ENCODE measurements at regions not wholly inside any gene's neighbourhood (a gene's known extent, or its start where the extent isn't known, plus 50 kb on each side); places are given as distances from the start of the nearest gene placed in this dataset.
"Not testable (repeated sequence)": the region's sequence is repeated elsewhere in the genome, so short reads cannot be mapped to it uniquely, and the experiment has no call there.

DNA sequence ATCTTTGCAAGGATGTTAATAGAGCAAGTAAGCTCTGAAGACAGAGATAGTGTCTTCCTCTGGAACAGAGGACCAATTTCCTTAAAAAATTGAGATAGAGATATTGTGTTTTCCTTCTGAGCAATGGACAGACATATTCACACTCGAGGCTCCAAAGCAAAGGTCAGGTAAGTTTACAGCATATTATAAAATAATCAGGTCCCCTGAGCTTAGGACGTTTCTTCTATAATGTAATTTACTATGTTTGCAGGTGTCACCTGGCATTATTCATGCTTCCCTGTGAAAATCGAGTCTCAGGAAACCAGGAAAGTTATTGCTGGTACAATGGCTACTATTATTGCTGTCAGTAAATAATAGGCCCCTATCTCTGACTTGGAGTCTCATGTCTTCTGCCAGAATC, 1135.8 kb upstream of the ACVR2A start:
- TF ChIP-seq, protein P1, sequence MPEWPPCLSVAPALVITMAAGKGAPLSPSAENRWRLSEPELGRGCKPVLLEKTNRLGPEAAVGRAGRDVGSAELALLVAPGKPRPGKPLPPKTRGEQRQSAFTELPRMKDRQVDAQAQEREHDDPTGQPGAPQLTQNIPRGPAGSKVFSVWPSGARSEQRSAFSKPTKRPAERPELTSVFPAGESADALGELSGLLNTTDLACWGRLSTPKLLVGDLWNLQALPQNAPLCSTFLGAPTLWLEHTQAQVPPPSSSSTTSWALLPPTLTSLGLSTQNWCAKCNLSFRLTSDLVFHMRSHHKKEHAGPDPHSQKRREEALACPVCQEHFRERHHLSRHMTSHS (tag by site-specific recombination; IDR thresholded peaks at IDR 0.05), result no peak
- TF ChIP-seq, protein P2, sequence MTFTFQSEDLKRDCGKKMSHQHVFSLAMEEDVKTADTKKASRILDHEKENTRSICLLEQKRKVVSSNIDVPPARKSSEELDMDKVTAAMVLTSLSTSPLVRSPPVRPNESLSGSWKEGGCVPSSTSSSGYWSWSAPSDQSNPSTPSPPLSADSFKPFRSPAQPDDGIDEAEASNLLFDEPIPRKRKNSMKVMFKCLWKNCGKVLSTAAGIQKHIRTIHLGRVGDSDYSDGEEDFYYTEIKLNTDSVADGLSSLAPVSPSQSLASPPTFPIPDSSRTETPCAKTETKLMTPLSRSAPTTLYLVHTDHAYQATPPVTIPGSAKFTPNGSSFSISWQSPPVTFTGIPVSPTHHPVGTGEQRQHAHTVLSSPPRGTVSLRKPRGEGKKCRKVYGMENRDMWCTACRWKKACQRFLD (tag by site-specific recombination; IDR thresholded peaks at IDR 0.05), result no peak
- Histone ChIP-seq H3K4me3 (ENCODE audit: low read depth, low read length) (no peak overlapping the region), H3K4me1 (ENCODE audit: control insufficient read depth, insufficient read depth, low read length) (no peaks in the 10 kb centered on the region), H3K36me3 (ENCODE audit: control insufficient read depth in 2 of 2, insufficient read depth in 1 of 2, low read length in 2 of 2) (no peaks in the 10 kb centered on the region), H3K9me3 (ENCODE audit: control insufficient read depth, insufficient read depth, low read depth, low read length) (no peaks in the 10 kb centered on the region), H3K27ac (ENCODE audit: extremely low read depth, low read depth, low read length) (no peak overlapping the region)
- ChIA-PET CTCF (interaction anchor here (0.6 kb wide), 1 partner anchor 362 kb away, joined by 3 read pairs; no protein-coding TSS in a partner anchor), POLR2A (no interaction called here)

DNA sequence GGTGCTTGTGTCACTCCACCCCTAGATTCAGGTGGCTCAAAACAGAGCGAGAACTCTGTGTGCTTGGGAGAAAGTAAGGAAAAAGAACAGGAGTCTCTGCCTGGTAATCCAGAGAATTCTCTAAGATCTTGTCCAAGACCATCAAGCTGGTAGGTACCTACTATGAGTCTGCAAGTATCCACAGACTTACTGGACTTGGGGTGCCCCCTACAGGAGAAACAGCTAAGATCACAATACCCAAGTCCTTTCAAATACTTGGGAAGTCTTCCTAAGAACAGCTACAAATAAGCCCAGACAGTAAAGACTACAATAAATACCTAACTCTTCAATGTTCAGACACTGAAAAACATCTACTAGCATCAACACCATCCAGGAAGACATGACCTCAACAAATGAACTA, 1143.6 kb upstream of the ACVR2A start:
- no peaks in the 10 kb centered on the region for H3K36me3 ChIP-seq (ENCODE audit: control insufficient read depth in 2 of 2, insufficient read depth in 1 of 2, low read length in 2 of 2)
- ChIA-PET CTCF (interaction anchor here (0.7 kb wide), 1 partner anchor 10 kb away, joined by 3 read pairs; no protein-coding TSS in a partner anchor), POLR2A (no interaction called here)
- no peaks in the 10 kb centered on the region for H3K9me3 ChIP-seq (ENCODE audit: control insufficient read depth, insufficient read depth, low read depth, low read length)
- no peak overlapping the region for H3K27ac ChIP-seq (ENCODE audit: extremely low read depth, low read depth, low read length)
- H3K4me3 ChIP-seq (ENCODE audit: low read depth, low read length), result no peak overlapping the region
- no peaks in the 10 kb centered on the region for H3K4me1 ChIP-seq (ENCODE audit: control insufficient read depth, insufficient read depth, low read length)
- no peak for TF ChIP-seq ZNF214 (tag by site-specific recombination; IDR thresholded peaks at IDR 0.05; ENCODE audit: borderline replicate concordance)
- no peak for TF ChIP-seq SCRT2 (tag by site-specific recombination; IDR thresholded peaks at IDR 0.05)
- no peak for TF ChIP-seq ZNF16 (tag by site-specific recombination; IDR thresholded peaks at IDR 0.05; ENCODE audit: low read depth)
- TF ChIP-seq OSR2 (tag by site-specific recombination; IDR thresholded peaks at IDR 0.05), result no peak
- no peak for TF ChIP-seq KLF7 (tag by site-specific recombination; IDR thresholded peaks at IDR 0.05; ENCODE audit: borderline replicate concordance)
- peak; percentile 48; the same call in 1 of the 2 replicates for TF ChIP-seq ZNF677 (tag by site-specific recombination; IDR thresholded peaks at IDR 0.05)

DNA sequence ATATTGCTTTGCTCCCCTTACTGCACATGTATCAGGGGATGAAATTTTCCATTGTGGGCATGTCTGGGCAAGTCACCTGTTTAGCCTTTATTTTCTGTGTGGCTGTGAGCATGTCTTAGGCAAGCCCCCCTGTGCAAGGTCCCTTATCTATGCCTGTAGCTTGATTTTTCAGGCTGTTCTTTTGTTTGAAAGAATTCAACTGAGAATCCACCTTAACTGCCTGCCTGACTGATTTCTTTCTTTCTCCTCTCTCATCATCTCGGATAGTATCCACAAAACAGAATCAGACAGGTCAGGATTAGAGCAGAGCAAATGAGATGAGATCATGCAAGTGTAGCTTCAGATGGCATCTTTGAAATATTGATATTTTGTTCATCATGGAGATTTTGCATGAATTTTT, 1147.5 kb upstream of the ACVR2A start:
- Histone ChIP-seq H3K36me3 (ENCODE audit: control insufficient read depth in 2 of 2, insufficient read depth in 1 of 2, low read length in 2 of 2) (no peaks in the 10 kb centered on the region), H3K4me1 (ENCODE audit: control insufficient read depth, insufficient read depth, low read length) (no peaks in the 10 kb centered on the region), H3K4me3 (ENCODE audit: low read depth, low read length) (no peak overlapping the region), H3K27ac (ENCODE audit: extremely low read depth, low read depth, low read length) (no peak overlapping the region), H3K9me3 (ENCODE audit: control insufficient read depth, insufficient read depth, low read depth, low read length) (no peaks in the 10 kb centered on the region)
- TF ChIP-seq, protein P3, sequence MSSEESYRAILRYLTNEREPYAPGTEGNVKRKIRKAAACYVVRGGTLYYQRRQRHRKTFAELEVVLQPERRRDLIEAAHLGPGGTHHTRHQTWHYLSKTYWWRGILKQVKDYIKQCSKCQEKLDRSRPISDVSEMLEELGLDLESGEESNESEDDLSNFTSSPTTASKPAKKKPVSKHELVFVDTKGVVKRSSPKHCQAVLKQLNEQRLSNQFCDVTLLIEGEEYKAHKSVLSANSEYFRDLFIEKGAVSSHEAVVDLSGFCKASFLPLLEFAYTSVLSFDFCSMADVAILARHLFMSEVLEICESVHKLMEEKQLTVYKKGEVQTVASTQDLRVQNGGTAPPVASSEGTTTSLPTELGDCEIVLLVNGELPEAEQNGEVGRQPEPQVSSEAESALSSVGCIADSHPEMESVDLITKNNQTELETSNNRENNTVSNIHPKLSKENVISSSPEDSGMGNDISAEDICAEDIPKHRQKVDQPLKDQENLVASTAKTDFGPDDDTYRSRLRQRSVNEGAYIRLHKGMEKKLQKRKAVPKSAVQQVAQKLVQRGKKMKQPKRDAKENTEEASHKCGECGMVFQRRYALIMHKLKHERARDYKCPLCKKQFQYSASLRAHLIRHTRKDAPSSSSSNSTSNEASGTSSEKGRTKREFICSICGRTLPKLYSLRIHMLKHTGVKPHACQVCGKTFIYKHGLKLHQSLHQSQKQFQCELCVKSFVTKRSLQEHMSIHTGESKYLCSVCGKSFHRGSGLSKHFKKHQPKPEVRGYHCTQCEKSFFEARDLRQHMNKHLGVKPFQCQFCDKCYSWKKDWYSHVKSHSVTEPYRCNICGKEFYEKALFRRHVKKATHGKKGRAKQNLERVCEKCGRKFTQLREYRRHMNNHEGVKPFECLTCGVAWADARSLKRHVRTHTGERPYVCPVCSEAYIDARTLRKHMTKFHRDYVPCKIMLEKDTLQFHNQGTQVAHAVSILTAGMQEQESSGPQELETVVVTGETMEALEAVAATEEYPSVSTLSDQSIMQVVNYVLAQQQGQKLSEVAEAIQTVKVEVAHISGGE (tag by site-specific recombination; conservative IDR thresholded peaks at IDR 0.05; ENCODE audit: low read depth), result no peak
- TF ChIP-seq ZFP69B (tag by site-specific recombination; IDR thresholded peaks at IDR 0.05) (no peak), SETDB1 (IDR thresholded peaks at IDR 0.05; ENCODE audit: insufficient read length, low read length) (peak; percentile 87)
- POLR2A ChIA-PET, result no interaction called here
- CTCF ChIA-PET, result no interaction called here

DNA sequence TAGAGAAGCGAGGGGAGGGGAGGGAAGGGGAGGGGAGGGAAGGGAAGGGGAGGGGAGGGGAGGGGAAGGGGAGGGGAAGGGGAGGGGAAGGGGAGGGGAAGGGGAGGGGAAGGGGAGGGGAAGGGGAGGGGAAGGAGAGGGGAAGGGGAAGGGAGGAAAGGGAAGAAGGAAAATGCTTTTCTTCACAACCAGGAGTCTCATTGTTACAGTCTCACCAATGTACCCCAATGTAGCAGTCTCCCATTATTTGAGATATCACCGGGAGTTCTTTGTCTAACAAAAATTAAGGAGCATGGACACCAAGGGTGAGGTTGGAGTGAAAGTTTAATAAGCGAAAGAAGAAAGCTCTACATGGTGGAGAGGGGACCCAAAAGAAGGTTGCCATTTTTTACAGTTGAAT, 1148.0 kb upstream of the ACVR2A start:
- H3K36me3 ChIP-seq (ENCODE audit: control insufficient read depth in 2 of 2, insufficient read depth in 1 of 2, low read length in 2 of 2); H3K4me1 ChIP-seq (ENCODE audit: control insufficient read depth, insufficient read depth, low read length); POLR2A ChIA-PET; H3K4me3 ChIP-seq (ENCODE audit: low read depth, low read length); H3K9me3 ChIP-seq (ENCODE audit: control insufficient read depth, insufficient read depth, low read depth, low read length); H3K27ac ChIP-seq (ENCODE audit: extremely low read depth, low read depth, low read length); CTCF ChIA-PET: not testable (repeated sequence)

Measured in HEK293 (cell line).